ENCODE measurements at regions not wholly inside any gene's neighbourhood (a gene's known extent, or its start where the extent isn't known, plus 50 kb on each side); places are given as distances from the start of the nearest gene placed in this dataset.

DNA sequence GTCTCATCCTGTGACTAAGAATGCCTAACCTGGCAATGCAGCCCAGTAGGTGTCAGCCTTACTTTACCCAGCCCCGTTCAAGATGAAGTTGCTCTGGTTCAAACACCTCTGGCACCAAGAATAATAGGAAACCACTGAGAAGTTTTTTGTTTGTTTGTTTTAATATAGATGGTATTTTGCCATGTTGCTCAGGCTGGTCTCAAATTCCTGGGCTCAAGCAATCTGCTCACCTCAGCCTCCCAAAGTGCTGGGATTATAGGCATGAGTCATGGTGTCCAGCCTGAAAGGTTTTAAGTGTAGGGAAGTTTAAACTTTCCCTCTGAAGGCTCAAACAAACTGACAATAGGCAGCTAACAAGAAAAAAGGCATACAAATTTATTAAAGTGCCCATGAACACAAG is 51.2 kb upstream of the ABCC4 start:
- no peak for DNase-seq

DNA sequence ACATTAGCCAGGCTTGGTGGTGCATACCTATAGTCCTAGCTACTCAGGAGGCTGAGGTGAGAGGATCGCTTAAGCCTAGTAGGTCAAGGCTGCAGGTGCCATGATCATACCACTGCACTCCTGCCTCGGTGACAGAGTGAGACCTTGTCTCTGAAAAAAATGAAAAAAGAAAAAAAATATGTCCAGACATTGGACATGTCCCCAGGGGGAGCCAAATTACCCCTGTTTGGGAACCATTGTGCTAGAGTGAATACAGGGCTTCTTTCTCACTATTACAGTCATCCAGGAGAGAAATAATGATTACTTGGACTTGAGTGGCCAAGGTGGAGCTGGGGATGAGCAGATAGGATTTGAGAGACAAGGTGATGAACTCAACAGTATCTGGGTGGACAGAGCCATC is 52.9 kb upstream of the ABCC4 start:
- no peak for DNase-seq

DNA sequence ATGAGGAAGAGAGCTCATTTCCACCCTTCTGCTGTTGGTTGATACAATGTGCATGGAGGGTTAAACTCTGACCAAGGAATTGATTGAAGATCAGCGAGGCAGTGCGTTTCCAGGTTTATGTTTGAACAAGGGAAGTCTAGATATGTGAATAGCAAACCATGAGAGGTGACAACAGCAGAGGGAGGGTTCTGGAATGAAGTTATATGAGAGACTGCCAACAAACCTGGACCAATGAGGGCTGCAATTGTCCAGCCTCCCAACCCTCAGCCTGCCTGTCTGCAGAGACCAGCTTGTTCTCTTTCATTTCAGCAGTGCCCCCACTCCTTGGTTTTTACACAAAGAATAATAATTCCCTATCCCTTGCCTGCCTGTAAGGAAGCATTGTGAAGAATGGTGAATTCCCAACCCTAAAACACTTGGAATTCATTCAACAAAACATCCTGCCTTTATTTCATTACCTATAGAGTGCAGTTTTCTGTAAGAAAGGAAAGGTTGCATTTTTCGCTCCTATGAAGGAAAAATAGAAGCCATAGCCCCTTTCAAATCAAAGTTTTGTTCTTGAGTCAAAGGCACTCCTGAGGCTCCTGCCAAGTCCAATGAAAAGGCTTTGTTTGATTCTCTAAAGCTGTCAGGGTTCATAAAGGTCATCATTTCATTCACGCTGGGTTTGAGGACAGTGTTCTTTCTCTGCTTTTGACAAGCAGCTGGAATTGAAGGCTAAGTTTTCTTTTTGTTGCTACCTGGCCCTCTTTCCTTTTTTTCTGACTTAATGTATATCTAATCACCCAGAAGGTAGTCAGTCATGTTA is 53.6 kb upstream of the ABCC4 start:
- DNase-seq = no peak

DNA sequence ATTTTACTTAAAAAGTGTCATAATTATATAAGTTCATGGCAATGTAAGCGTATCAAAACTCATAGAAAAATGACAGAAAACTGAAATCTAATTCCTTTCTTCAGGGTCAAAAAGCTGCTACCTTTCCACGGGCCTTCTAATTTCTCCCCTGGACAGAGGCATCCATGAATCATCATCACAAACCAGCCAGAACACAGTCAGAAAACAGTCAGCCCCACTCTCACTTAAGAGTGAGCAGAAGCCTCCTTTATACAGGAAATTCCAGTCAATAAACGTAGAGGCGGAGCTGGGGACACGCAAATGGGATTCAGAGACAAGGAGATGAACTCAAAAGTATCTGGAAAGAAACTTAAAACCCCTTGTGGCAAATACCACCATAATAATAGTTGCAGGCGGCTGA is 54.2 kb upstream of the ABCC4 start:
- no peak for DNase-seq

DNA sequence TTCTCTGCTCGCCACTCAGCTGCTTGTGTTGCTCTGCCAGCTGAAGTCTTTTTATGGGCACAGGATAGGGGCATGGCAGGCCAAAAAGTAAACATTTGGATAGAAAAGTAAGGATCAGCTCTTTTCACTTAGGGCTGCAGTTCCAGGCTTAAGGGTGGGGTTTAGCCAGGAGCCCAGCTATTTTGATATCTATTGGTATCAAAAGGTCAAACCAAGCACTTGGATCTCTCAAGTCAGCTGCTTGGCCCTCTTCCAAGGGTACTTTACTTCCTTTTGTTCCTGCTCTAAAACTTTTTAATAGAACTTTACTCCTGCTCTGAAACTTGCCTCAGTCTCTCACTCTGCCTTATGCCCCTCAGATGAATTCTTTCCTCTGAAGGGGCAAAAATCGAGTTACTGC is 55.7 kb upstream of the ABCC4 start:
- DNase-seq = no peak

DNA sequence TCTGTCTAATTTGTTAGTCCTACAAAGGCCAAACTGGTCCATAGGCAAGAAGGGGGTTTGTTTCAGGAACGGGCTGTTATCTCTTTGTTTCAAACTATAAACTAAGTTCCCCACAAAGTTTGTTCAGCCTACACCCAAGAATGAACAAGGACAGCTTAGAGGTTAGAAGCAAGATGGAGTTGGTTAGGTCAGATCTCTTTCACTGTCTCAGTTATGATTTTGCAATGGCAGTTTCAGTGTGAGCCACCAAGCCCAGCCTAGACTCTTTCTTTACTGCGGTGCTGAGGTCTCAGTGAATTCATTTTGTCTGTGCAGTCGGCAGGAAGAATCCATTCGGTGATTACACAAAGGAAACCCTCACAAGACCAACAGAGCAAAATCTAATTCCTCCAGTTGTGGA is 56.6 kb upstream of the ABCC4 start:
- DNase-seq = no peak

DNA sequence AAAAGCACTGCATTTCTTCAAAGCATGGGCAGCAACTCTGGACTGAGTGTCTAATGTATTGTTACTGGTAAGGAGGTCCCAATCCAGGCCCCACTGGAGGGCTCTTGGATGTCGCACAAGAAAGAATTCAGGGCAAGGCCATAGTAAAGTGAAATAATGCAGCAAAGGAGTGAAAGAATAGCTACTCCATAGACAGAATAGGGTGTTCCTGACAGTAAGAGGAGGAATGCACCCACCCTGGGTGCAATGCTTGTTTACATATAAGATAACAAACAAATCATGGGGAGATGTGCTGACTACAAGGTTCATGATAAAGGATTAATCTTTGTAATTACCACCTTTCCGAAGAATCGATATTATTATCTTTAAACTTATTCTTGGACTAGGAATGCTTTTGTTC is 58.8 kb upstream of the ABCC4 start:
- no peak for DNase-seq

DNA sequence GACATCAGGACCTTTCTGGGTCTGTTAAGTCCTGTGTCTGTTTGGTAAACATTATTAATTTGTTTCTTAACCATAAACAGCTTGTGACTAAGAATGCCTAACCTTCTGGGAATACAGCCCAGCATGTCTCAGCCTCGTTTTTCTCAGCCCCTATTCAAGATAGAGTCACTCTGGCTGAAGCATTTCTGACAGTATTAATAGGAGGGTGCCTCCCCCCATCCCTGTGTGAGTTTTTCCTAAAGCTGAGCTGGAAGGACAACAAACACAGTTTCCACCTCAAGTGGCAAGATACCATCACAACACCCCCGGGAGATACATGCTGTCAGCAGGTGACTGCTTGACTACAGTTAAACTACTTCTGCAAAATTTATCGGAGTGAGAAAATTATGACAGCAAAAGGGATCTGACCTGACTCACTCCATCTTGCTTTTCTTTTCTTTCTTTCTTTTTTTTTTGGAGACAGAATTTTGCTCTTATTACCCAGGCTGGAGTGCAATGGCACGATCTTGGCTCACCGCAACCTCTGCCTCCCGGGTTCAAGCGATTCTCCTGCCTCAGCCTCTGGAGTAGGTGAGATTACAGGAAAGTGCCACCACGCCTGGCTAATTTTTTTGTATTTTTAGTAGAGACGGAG is 59.3 kb upstream of the ABCC4 start:
- DNase-seq = no peak

DNA sequence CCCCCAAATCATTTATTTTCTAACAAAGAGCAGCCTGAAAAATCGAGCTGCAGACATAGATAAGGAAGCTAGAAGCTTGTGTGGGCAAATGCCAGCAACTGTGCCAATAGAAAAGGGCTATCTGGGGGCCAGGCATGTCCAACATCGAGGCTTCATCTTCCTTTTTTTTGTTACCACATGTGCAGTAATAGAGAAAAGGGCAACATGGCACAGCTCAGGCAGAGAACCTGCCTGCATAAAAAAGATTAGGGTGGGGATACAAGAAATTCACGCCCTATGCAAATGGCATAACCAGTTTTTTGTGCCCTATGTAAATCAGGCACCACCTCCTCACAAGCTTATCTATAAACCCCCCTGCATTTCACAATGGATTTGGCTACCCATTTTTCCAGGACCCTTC is 60.4 kb upstream of the ABCC4 start:
- DNase-seq = no peak

DNA sequence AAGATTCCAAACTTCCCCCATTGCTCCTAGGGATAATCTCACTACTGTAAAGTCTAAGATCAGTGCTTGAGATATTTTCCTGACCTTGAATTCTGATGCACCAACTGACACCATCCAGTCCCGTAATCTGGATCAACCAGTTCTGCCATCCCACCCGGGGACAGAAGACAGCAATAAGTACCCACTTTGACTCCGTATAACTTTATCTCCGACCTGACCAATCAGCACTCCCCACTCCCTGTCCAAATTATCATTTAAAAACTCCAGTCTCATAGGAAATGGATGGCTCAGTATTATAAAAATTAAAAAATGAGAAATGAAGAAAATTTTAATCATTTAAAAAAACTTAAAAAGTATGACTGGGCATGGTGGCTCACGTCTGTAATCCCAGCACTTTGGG is 61.4 kb upstream of the ABCC4 start:
- no peak for DNase-seq

DNA sequence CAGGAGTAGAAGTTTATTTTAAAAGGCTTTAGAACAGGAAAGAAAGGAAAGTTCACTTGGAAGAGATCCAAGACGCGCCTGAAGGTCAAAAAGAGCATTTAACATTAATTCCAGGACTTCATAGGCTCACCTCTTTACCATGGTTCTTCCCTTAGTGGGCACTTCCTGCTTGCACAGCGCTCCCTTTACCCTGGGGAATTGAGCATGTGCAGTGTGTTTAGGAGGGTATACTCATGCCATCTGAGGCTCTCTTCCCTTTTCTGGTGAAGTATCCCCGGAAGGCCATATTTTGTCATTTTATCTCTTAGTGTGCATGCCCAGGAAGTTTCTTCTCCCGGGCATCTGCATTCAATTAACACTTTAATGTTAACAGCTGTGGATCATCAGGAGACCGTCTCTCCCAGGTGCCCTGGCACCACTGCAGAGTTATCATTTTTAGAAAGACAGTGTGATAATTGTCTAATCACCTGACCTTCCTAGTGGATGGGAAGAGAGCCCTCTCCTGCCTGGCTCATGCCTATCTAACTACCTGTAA is 66.1 kb upstream of the ABCC4 start:
- no peak for DNase-seq

DNA sequence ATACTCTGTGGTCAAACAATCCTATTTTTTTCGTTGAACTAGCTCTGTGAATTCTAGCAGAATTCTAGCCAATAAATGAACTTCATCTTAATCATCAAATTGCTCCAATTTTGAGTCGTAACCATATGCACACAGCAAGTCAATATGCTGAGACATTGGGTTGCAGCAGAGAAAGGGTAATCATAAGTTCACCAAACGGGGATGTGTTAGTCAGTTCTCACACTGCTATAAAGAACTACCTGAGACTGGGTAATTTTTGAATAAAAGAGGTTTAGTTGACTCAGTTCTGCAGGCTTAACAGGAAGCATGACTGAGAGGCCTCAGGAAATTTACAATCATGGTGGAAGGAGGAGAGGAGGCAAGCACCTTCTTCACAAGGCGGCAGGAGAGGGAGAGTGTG is 67.7 kb upstream of the ABCC4 start:
- DNase-seq = no peak

DNA sequence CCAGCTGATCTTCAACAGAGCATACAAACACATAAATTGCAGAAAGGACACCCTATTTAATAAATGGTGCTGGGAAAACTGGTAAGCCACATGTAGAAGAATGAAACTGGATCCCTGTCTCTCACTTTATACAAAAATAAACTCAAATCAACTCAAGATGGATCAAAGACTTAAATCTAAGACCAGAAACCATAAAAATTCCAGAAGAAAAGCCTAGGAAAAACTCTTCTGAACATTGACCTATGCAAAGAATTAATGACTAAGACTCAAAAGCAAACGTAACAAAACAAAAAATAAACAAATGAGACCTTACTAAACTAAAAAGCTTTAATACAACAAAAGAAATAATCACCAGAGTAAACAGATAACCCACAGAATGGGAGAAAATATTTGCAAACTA is 74.5 kb upstream of the ABCC4 start:
- DNase-seq = no peak

DNA sequence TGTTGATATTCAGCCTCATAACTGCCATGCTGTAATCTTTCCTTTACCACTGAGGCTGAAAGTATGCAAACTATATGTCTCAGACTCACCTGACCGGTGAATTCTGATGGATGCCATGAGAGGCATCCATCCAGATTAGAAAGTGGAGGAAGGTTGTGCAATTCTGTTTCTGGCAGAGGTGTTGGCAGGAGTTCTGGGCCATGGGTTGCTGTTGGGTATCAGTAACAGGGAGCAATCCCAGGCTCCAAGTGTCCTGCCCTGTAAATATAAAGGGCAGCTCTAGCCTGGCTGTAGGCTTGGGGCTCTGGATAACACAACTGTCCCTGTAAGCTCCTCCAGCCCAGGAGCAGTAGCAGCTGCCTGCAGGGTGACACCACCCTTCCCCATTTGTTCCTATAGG is 77.4 kb upstream of the ABCC4 start:
- no peak for DNase-seq

DNA sequence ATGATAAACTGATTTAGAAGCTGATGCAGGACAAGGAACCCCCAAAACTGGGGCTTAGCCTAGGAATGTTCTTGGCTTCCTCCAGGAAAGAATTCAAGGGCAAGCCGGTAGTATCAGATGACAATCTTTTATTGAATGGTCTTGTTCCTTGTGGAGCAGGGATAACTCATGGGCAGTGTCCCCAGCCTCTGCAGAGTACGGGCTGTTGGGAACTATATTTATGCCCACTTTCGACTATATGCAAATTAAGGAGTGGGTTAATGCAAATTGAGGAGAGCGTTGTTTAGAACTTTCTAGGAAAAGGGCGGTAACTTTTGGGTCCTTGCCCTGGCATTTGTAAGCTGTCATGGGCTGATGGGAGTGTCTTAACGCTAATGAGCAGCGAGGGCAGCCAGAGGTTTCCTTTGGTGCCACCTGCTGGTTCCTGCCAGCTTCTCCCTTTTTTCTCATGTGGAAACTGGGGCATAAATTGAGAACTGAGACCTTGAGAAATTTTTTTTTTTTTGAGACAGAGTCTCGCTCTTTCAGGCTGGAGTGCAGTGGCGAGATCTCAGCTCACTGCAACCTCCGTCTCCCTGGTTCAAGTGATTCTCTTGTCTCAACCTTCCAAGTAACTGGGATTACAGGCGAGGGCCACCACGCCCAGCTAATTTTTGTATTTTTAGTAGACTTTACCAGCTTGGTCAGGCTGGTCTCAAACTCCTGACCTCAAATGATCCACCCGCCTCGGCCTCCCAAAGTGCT is 79.4 kb upstream of the ABCC4 start:
- peak; percentile 75 for DNase-seq

DNA sequence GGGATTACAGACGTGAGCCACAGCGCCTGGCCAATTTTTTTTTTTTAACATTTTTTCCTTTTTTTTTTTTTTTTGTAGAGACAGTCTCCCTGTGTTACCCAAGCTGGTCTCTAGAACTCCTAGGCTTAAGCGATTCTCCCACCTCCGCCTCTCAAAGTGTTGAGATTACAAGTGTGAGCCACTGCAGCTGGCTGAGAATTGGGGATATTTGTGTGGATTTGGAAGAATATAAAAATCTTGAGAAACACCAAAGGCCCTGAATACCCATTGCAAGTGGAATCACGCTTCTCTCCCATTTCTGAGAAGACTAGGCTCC is 79.9 kb upstream of the ABCC4 start:
- DNase-seq = no peak

DNA sequence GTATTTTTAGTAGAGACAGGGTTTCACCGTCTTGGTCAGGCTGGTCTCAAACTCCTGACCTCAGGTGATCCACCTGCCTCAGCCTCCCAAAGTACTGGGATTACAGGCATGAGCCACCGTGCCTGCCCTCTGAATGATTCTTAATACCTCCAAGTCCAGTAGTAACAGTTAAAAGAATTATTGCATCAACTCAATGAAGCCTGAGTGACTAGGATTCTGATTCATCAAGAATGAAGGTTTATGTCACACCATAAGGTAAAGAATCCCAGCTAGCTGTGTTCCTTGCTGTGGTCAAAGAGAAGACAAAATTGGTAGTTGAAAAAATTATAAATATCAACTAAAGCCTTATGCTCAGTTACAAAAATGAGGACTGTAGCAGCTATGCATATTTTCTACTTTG is 81.2 kb upstream of the ABCC4 start:
- no peak for DNase-seq

DNA sequence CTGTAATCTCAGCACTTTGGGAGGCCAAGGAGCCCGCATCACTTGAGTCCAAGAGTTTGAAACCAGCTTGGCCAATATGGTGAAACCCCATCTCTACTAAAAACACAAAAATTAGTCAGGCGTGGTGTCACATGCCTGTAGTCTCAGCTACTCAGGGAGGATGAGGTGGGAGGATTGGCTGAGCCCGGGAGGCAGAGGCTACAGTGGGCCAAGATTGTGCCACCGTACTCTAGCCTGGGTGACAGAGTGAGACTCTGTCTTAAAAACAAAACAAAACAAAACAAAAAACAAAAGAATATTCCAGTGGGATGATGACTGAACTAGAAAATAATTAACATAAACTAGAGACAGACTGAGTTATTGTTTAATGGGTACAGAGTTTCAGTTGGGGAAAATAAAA is 81.7 kb upstream of the ABCC4 start:
- no peak for DNase-seq

DNA sequence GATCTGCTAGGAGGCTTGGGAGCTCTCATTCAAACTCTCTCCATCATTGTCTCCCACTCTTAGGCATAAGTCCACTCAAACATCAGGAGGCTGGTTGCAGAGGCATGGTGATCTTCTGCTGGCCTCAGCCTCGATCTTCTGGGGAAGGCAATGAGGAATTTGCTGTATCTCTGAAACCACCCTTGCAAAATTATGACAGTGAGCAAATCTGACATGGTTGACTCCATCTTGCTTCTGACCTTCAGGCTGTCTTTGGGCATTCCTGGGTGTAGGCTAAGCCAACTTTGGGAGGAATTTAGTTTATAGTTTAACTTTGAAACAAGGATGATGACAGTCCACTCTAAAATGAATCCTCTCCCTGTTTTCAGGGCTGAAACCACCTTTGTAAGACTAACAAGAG is 84.1 kb upstream of the ABCC4 start:
- no peak for DNase-seq

DNA sequence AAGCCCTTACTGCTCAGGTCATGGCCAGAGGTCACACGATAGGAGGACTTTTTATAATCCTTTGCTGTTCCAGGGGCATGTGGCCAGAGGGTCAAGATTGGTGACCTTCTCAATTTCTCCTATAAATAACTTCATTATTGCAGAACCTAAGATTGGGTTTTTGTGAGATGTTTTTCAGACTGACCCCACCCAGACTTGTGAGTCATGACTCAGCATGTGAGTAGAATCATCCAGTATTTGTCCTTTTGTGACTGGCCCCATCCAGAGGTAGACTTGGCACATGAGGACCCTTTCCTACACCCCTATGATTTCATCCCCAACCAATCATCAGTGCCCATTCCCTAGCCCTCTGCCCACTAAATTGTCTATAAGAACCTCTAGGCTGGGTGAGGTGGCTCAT is 84.5 kb upstream of the ABCC4 start:
- DNase-seq = no peak

DNA sequence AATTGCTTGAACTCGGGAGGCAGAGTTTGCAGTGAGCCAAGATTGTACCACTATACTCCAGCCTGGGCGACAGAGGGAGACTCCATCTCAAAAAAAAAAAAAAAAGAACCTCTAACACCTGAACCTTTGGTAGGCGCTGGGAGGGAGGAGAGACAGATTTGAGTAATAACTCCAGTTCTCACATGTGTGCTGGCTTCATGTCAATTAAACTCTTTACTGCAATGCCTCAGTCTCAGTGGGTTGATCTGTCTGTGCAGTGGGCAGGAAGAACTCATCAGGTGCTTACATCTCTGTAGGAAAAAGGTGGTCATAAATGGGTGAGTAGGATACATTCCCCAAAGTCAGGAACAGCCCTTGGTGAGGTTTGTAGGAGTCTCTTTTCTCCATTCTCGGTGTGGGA is 85.1 kb upstream of the ABCC4 start:
- DNase-seq = no peak

DNA sequence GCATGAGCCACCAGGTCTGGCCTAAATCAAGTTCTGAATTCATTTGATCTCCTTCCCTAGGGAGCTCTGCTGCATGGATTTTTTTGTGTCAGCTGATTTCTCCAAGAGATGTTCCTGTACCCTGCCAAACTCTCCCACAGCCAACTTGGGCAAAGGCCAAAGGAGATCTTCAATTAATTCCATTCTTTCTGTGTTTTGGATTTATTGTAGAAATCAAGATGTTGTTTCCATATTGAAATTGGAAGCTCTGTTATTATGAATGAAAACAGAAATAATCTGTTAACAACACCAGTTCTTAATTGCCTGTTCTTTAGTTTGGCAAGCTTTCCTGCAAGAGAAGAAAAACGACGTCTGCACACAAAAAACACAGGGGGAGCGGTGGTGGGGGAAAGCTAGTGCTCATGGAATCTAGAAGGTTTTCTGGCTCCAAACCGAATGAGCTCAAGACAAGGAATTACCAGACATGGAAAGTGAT is 86.5 kb upstream of the ABCC4 start:
- DNase-seq = peak; percentile 90

DNA sequence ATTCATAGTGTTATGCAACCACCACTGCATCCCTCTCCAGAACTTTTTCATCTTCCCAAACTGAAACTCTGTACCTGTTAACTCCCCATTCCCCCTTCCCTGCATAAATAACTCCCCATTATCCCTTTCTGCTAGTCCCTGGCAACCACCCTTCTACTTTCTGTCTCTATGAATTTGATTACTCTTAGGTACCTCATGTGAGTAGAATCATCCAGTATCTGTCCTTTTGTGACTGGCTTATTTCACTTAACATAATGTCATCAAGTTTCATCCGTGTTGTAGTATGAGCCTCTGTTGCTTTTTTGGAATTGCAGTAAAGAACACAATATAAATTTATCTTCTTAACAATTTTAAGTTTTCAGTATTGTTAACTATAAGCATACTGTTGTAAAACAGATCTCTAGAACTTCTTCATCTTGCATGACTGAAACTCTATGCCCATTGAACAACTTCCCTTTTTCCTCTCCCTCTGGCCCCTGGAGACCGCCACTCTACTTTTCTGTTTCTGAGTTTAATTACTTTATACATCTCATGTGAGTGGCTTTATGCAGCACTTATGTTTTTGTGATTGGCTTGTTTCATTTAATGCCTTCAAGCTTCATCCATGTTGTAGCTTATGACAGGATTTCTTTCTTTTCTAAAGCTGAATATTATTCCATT is 87.3 kb upstream of the ABCC4 start:
- no peak for DNase-seq
